ENCODE measurements at regions not wholly inside any gene's neighbourhood (a gene's known extent, or its start where the extent isn't known, plus 50 kb on each side); places are given as distances from the start of the nearest gene placed in this dataset.

- H3K27ac ChIP-seq: no peak overlapping the region
- no peaks in the 10 kb centered on the region for H3K36me3 ChIP-seq (ENCODE audit: insufficient read depth)
- no peak overlapping the region for H2AFZ ChIP-seq (ENCODE audit: low read depth)
Measured at GRCh38 chr1:218970397-218970990, 203.2 kb upstream of the LYPLAL1 start.

DNA sequence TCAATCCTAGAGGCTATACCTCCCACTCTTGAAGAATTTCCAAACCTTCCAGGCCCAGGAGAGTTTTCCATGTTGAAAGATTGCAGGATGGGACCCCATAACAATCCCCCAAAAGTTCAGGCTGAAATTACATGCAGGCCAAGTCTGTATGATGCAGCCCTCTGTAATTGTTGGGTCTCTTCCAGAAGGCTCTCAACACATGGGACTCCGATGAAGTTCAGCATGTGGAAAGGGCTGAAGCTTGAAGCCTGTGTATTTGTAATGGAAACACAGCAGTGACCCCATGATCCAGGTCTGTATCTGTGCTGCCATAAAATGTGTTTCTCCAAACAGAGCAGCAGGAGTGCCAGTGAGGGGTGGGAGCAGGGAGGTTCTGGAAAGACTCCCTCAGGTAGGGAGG, 202.5 kb upstream of the LYPLAL1 start:
- no peak overlapping the region for H3K27ac ChIP-seq

More at GRCh38 chr1:218970397-218970990, 203.2 kb upstream of the LYPLAL1 start:
- TF ChIP-seq CTCF (conservative IDR thresholded peaks at IDR 0.05; ENCODE audit: low read depth, low read length): no peak
- H3K4me3 ChIP-seq (IDR thresholded peaks at IDR 0.05; ENCODE audit: insufficient read depth, low read depth, low read length): no peak overlapping the region
- H4K20me1 ChIP-seq (ENCODE audit: insufficient read depth): no peaks in the 10 kb centered on the region
- no peaks in the 10 kb centered on the region for H3K27me3 ChIP-seq (ENCODE audit: insufficient read depth, low read depth)
- no peaks in the 10 kb centered on the region for H3K4me1 ChIP-seq (ENCODE audit: low read depth, poor library complexity, severe bottlenecking)
- H3K79me2 ChIP-seq (ENCODE audit: insufficient read depth, low read depth): no peaks in the 10 kb centered on the region
- no peak overlapping the region for H3K4me2 ChIP-seq
- no peak overlapping the region for H3K9ac ChIP-seq

DNA sequence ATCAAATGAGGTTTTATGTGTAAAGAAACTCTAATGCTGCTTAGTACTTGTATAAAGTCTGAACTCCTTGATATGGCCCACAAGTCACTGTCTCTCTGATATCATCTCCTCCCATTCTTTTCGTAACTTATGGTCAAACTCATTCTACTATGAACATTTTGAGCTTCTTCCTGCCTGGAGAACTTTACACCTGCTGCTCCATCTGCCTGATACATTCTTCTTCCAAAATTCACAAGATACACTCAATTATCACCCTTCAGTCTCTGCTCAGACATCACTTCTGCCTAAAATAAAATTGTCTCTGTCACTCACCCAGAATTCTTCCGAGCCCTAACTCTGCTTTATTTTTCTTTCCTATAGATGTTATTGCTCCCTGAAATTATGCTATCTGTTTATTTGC, 192.8 kb upstream of the LYPLAL1 start:
- Histone ChIP-seq H2AFZ (ENCODE audit: low read depth) (no peak overlapping the region), H3K27ac (no peak overlapping the region), H4K20me1 (ENCODE audit: insufficient read depth) (no peaks in the 10 kb centered on the region), H3K27me3 (ENCODE audit: insufficient read depth, low read depth) (no peaks in the 10 kb centered on the region), H3K36me3 (ENCODE audit: insufficient read depth) (no peaks in the 10 kb centered on the region), H3K4me3 (IDR thresholded peaks at IDR 0.05; ENCODE audit: insufficient read depth, low read depth, low read length) (no peak overlapping the region), H3K4me2 (no peak overlapping the region), H3K9ac (no peak overlapping the region), H3K4me1 (ENCODE audit: low read depth, poor library complexity, severe bottlenecking) (no peaks in the 10 kb centered on the region), H3K79me2 (ENCODE audit: insufficient read depth, low read depth) (no peaks in the 10 kb centered on the region)
- TF ChIP-seq CTCF (conservative IDR thresholded peaks at IDR 0.05; ENCODE audit: low read depth, low read length): no peak

More for the DNA sequence above, 202.5 kb upstream of the LYPLAL1 start:
- Histone ChIP-seq H3K4me3 (IDR thresholded peaks at IDR 0.05; ENCODE audit: insufficient read depth, low read depth, low read length) (no peak overlapping the region), H3K4me2 (no peak overlapping the region), H3K79me2 (ENCODE audit: insufficient read depth, low read depth) (no peaks in the 10 kb centered on the region), H4K20me1 (ENCODE audit: insufficient read depth) (no peaks in the 10 kb centered on the region), H3K27me3 (ENCODE audit: insufficient read depth, low read depth) (no peaks in the 10 kb centered on the region), H2AFZ (ENCODE audit: low read depth) (no peak overlapping the region), H3K4me1 (ENCODE audit: low read depth, poor library complexity, severe bottlenecking) (no peaks in the 10 kb centered on the region), H3K36me3 (ENCODE audit: insufficient read depth) (no peaks in the 10 kb centered on the region), H3K9ac (no peak overlapping the region)
- TF ChIP-seq CTCF (conservative IDR thresholded peaks at IDR 0.05; ENCODE audit: low read depth, low read length): no peak

DNA sequence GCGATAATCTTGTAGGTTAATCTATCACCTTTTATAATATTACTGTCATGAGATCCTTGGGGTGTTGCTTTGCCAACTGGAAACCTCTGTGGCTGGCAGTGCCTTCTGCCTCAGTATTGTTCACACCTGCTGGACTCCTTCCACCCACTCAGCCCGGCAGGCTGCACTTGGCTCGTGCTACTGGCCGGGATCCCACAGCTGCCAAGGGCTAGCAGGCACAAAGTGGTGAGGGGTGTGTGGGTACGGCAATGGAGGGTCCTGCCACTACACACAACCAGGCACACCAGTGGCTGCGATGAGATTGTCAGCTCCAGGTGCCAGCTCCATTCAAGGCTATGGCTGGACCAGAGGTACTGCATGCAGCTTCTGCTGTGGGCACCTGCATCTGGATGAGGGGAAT, 191.2 kb upstream of the LYPLAL1 start:
- no peaks in the 10 kb centered on the region for H3K79me2 ChIP-seq (ENCODE audit: insufficient read depth, low read depth)
- H3K9ac ChIP-seq: no peak overlapping the region
- no peaks in the 10 kb centered on the region for H3K27me3 ChIP-seq (ENCODE audit: insufficient read depth, low read depth)
- no peak for TF ChIP-seq CTCF (conservative IDR thresholded peaks at IDR 0.05; ENCODE audit: low read depth, low read length)
- no peak overlapping the region for H3K27ac ChIP-seq
- H2AFZ ChIP-seq (ENCODE audit: low read depth): no peak overlapping the region
- H3K4me3 ChIP-seq (IDR thresholded peaks at IDR 0.05; ENCODE audit: insufficient read depth, low read depth, low read length): no peak overlapping the region
- H4K20me1 ChIP-seq (ENCODE audit: insufficient read depth): no peaks in the 10 kb centered on the region
- H3K4me1 ChIP-seq (ENCODE audit: low read depth, poor library complexity, severe bottlenecking): no peaks in the 10 kb centered on the region
- no peaks in the 10 kb centered on the region for H3K36me3 ChIP-seq (ENCODE audit: insufficient read depth)
- H3K4me2 ChIP-seq: no peak overlapping the region

All from KMS-11 (cell line).